GM23248 (cell line): ENCODE measurements at regions not wholly inside any gene's neighbourhood (a gene's known extent, or its start where the extent isn't known, plus 50 kb on each side); places are given as distances from the start of the nearest gene placed in this dataset.

ENCODE experiments used
- DNase-seq: peaks from one replicate; pipeline ENCODE4 v3.0.0-alpha.2; 2015
- H2AFZ ChIP-seq: fragments of 200-600 bp; sonication (generic); 2 replicates; pipeline ENCODE4 v1.6.1; 2016; ENCODE audit warnings: antibody characterized with exemption
- H3F3A ChIP-seq: fragments of 200-600 bp; sonication (generic); 2 replicates; pipeline ENCODE4 v1.6.1; 2016; ENCODE audit warnings: mild to moderate bottlenecking, antibody characterized with exemption, mixed run types; ENCODE audit not compliant: insufficient read depth
- H3K27ac ChIP-seq: fragments of 200-600 bp; sonication (generic); 2 replicates; pipeline ENCODE4 v1.5.1; 2016; ENCODE audit warnings: mild to moderate bottlenecking
- H3K27me3 ChIP-seq: fragments of 200-600 bp; sonication (generic); replicated peaks from 2 replicates; pipeline ENCODE4 v1.6.1; 2016; ENCODE audit warnings: mild to moderate bottlenecking; ENCODE audit not compliant: insufficient read depth
- H3K36me3 ChIP-seq: fragments of 200-600 bp; sonication (generic); 2 replicates; pipeline ENCODE4 v1.6.1; 2016; ENCODE audit warnings: low read depth, mild to moderate bottlenecking
- H3K4me1 ChIP-seq: fragments of 200-600 bp; sonication (generic); 2 replicates; pipeline ENCODE4 v1.6.1; 2016; ENCODE audit warnings: mild to moderate bottlenecking; ENCODE audit not compliant: insufficient read depth
- H3K4me2 ChIP-seq: fragments of 200-600 bp; sonication (generic); one replicate; pipeline ENCODE4 v1.6.1; 2016; ENCODE audit warnings: mild to moderate bottlenecking; ENCODE audit not compliant: unreplicated experiment
- H3K4me3 ChIP-seq: fragments of 200-600 bp; sonication (generic); 2 replicates; pipeline ENCODE4 v1.5.1; 2016; ENCODE audit warnings: mild to moderate bottlenecking
- H3K79me2 ChIP-seq: fragments of 200-600 bp; sonication (generic); 2 replicates; pipeline ENCODE4 v1.6.1; 2016; ENCODE audit warnings: mild to moderate bottlenecking; ENCODE audit not compliant: insufficient read depth
- H3K9ac ChIP-seq: fragments of 200-600 bp; sonication (generic); 2 replicates; pipeline ENCODE4 v1.6.1; 2016; ENCODE audit warnings: mild to moderate bottlenecking
- H3K9me2 ChIP-seq: fragments of 200-600 bp; sonication (generic); 2 replicates; pipeline ENCODE4 v1.6.1; 2016; ENCODE audit warnings: mixed run types, mild to moderate bottlenecking, moderate library complexity; ENCODE audit not compliant: insufficient read depth
- H3K9me3 ChIP-seq: fragments of 200-600 bp; sonication (generic); one replicate; pipeline ENCODE4 v1.6.1; 2017; ENCODE audit warnings: low read depth
- H4K20me1 ChIP-seq: fragments of 200-600 bp; sonication (generic); 2 replicates; pipeline ENCODE4 v1.6.0; 2016; ENCODE audit not compliant: insufficient read depth
- EZH2 ChIP-seq: fragments of 200-600 bp; sonication (generic); IDR thresholded peaks from 2 replicates; pipeline ENCODE4 v1.6.1; 2018; ENCODE audit warnings: antibody characterized with exemption, mild to moderate bottlenecking; ENCODE audit not compliant: insufficient read depth, poor library complexity, severe bottlenecking
- EZH2phosphoT487 ChIP-seq: fragments of 200-600 bp; sonication (generic); IDR thresholded peaks from 2 replicates; pipeline ENCODE4 v1.6.1; 2018; ENCODE audit warnings: antibody characterized with exemption, moderate library complexity, mild to moderate bottlenecking, low read depth; ENCODE audit not compliant: insufficient read depth
- WGBS, 2 experiments: methylation state at CpG; one replicate each; pipeline ENCODE4 v1.1.6; 2015 to 2017; ENCODE audit warnings: low lambda C conversion rate in 2 of 2, low coverage in 1 of 2; ENCODE audit errors: missing lambda C conversion rate in 2 of 2; 5-methylcytosine and 5-hydroxymethylcytosine counted together
- in situ Hi-C: fragments of 300-500 bp; cut with MboI; formaldehyde crosslinking; loops from 2 replicates; pipeline ENCODE4 v1.15.0; 2020

- H3F3A ChIP-seq: no peaks in the 10 kb centered on the region
- TF ChIP-seq EZH2 (no peak), EZH2phosphoT487 (no peak)
- WGBS, 2 experiments: 78 to 81% methylated on average over 21 of the region's 21 CpGs
Observed at GRCh38 chr22:44427611-44428470, 70.2 kb downstream of the RTL6 start.

GRCh38 chr22:44426981-44427380, 71.1 kb downstream of the RTL6 start:
- in situ Hi-C loops: no loop called here
- Histone ChIP-seq H3K27me3 (peaks cover 10% of the 10 kb centered on the region), H3K4me2 (no peak overlapping the region), H3K9me3 (no peaks in the 10 kb centered on the region), H4K20me1 (no peaks in the 10 kb centered on the region), H3K36me3 (no peaks in the 10 kb centered on the region), H3F3A (no peaks in the 10 kb centered on the region), H3K4me1 (no peaks in the 10 kb centered on the region), H2AFZ (no peak overlapping the region), H3K9ac (no peak overlapping the region), H3K79me2 (no peaks in the 10 kb centered on the region), H3K27ac (no peak overlapping the region), H3K4me3 (no peak overlapping the region), H3K9me2 (no peaks in the 10 kb centered on the region)
- no peak for DNase-seq
- no peak for TF ChIP-seq EZH2phosphoT487
- TF ChIP-seq EZH2: no peak
- WGBS, 2 experiments: 67 to 74% methylated on average over 9 to 11 of the region's 11 CpGs

More at GRCh38 chr22:44427611-44428470, 70.2 kb downstream of the RTL6 start:
- no peak overlapping the region for H3K4me2 ChIP-seq
- H3K4me3 ChIP-seq: no peak overlapping the region
- H3K27me3 ChIP-seq: peaks cover 10% of the 10 kb centered on the region
- no peak overlapping the region for H2AFZ ChIP-seq
- H3K4me1 ChIP-seq: no peaks in the 10 kb centered on the region
- H3K9ac ChIP-seq: no peak overlapping the region
- H3K27ac ChIP-seq: no peak overlapping the region
- H3K9me3 ChIP-seq: no peaks in the 10 kb centered on the region
- no peaks in the 10 kb centered on the region for H3K9me2 ChIP-seq
- DNase-seq: no peak
- no peaks in the 10 kb centered on the region for H3K36me3 ChIP-seq
- no peaks in the 10 kb centered on the region for H4K20me1 ChIP-seq
- in situ Hi-C loops: no loop called here
- H3K79me2 ChIP-seq: no peaks in the 10 kb centered on the region

DNA sequence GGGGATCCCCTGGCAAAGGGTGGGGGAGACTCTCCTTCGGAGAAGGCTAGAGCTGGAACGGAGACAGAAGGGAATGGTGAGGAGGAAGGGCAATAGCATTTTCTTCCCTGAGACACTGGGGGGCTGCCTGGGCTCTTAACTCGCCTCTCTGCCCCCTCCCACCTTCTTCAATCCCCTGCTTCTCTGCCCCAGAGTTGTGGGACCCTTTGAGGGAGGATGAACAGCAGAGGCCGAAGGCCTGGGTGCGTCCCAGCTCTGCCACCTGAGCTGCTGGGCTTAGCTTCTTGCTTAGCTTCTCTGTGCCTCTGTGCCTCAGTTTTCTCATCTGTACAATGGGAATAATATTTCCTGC, 72.4 kb downstream of the RTL6 start:
- Histone ChIP-seq H3F3A (no peaks in the 10 kb centered on the region), H3K9ac (no peak overlapping the region), H3K9me2 (no peaks in the 10 kb centered on the region), H2AFZ (no peak overlapping the region), H3K4me2 (no peak overlapping the region), H3K4me1 (no peaks in the 10 kb centered on the region), H3K27ac (no peak overlapping the region), H3K27me3 (peaks cover 10% of the 10 kb centered on the region), H3K4me3 (no peak overlapping the region), H3K36me3 (no peaks in the 10 kb centered on the region), H4K20me1 (no peaks in the 10 kb centered on the region), H3K9me3 (no peaks in the 10 kb centered on the region), H3K79me2 (no peaks in the 10 kb centered on the region)
- TF ChIP-seq EZH2 (no peak), EZH2phosphoT487 (no peak)
- in situ Hi-C loops: no loop called here
- DNase-seq: no peak
- WGBS, 2 experiments: 45 to 58% methylated on average over 5 of the region's 5 CpGs

GRCh38 chr22:44424867-44425693, 73.0 kb downstream of the RTL6 start:
- Histone ChIP-seq H4K20me1 (no peaks in the 10 kb centered on the region), H3K9ac (no peak overlapping the region), H3K36me3 (no peaks in the 10 kb centered on the region), H3K27ac (no peak overlapping the region), H3K4me1 (no peaks in the 10 kb centered on the region), H3K4me2 (no peak overlapping the region), H3F3A (no peaks in the 10 kb centered on the region), H3K9me3 (no peaks in the 10 kb centered on the region), H3K79me2 (no peaks in the 10 kb centered on the region), H2AFZ (no peak overlapping the region), H3K9me2 (no peaks in the 10 kb centered on the region), H3K27me3 (peaks cover 10% of the 10 kb centered on the region), H3K4me3 (no peak overlapping the region)
- WGBS, 2 experiments: 60 to 65% methylated on average over 20 of the region's 20 CpGs
- no peak for TF ChIP-seq EZH2
- no peak for DNase-seq
- in situ Hi-C loops: no loop called here
